ENCODE measurements at regions not wholly inside any gene's neighbourhood (a gene's known extent, or its start where the extent isn't known, plus 50 kb on each side); places are given as distances from the start of the nearest gene placed in this dataset.

DNA sequence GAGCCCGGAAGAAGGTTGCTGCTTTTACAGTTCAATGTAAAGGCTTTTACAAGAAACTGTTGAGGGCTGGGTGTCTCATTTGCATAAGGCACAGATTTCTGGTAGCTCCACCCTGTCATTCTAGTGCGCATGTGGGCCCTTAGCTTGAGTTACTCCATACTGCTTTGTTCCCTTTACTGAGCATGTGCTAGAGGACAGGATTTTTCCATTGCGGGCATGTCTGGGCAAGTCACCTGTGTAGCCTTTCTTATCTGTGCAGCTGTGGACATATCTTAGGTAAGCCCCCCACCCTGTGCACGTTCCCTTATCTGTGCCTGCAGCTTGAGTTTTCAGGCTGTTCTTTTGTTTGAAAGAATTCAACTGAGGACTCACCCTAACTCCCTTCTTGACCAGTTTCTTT lies 56.2 kb upstream of the ARHGAP5 start:
- DNase-seq = no peak

DNA sequence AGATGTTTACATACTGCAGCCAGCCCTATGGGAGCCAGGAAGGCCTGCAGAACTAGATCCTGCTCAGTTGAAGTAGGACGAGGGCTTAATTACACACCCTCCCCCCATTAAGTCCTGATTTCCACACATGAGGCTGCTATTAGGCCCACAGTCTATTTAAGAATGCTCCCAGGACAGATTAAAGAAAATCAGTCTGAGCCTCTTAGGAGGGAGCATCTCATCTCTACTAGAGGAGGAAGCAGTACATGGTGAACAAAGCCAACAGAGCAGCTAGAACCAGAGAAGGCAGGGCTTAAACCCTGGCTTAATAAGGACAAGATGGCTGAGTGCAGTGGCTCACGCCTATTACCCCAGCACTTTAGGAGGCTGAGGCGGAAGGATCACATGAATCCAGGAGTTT lies 55.8 kb upstream of the ARHGAP5 start:
- DNase-seq = no peak

DNA sequence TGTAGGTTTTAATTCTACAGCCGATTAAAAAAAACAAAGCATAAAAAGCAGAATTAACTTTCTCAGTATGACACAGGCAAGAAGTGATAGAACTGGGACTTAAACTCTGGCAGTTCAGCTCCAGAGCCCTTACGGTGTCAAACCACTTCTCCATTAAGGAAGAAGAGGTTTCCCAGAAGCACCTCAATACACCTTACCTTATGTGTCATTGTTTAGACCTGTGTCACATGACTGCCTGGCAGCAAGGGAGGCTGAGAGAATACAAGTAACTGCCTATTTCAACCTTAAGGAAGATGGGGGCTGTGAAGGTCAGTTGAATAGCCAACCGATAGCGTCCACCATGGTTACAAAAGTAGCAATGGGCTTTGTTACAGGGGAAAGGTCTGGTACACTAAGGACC lies 54.6 kb upstream of the ARHGAP5 start:
- DNase-seq = no peak

DNA sequence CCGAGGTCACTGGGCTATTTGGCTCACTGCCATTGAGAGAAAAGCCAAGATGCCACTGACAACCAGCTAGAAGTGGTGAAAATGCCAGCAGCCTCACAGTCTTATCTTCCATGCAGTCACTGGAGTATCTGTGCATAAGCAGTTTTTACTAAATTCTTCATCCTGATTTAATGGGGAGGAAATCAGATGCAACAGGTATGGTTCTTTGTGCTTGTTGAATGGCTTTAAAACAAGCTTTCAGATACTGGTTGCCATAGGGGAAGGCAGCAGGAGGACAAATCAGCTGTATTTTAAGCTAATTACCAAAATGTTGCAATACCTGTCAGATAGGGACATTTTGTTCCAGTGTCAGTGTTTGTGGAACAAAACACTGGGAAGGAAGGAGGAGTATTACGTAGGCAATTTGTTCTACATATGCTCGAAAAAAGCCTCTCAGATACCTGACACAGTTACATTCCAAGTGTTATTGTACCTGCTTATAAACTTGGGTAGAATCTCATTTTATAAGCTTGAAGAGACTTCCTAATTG lies 54.1 kb upstream of the ARHGAP5 start:
- no peak for DNase-seq

DNA sequence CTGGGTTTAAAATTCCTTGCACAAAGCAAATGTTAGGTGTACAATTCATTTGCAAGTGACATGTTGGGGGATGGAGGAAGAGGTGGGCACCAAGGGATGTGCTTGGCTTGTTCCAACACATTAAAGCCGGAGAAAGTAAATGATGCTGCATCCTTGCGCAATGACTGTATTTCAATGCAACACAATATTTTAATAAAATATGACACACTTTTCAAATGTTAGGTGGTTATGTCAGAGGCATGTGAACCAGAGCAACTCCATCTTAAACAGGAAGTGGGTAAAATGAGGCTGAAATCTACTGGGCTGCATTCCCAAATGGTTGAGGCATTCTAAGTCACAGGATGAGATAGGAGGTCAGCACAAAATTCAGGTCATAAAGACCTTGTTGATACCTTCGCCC lies 53.6 kb upstream of the ARHGAP5 start:
- DNase-seq = no peak

DNA sequence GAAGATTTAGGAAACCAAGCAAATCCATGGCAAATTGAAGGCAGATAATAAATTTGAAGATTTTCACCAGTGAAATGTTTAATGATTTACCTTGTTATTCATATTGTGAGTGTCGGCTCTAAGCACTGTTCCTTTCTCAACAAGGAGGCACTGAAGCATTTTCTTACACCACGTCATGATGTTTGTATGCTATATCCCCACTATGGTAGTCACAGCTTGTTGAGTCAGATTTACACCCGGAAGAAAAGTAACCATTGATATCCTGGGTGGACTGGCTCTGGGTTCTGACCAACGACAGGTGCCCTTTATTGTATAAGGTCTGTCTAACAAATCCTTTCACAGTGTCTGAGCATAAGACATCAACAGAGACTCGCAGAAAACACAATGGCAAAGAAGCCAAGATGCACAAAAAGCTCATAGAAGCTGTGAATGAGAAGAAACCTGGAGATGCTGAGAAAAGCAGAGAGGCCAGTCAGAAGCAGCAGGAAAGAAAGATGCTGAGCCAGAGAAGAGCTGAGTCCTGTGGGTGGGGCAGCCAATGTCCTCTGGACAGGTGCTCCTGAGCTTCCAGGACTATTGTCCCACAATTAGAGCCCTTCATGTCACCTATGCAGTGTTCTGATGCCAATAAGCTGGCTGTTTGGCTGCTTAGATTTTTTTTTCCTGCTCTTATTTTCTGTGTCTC lies 49.7 kb upstream of the ARHGAP5 start:
- no peak for DNase-seq

Data from amygdala (tissue), 56 donors.